ENCODE measurements at regions not wholly inside any gene's neighbourhood (a gene's known extent, or its start where the extent isn't known, plus 50 kb on each side); places are given as distances from the start of the nearest gene placed in this dataset.

GRCh38 chr6:81897793-81898192 lies 145.3 kb upstream of the TENT5A start:
- Histone ChIP-seq H3F3A (ENCODE audit: control insufficient read depth, insufficient read depth) (no peaks in the 10 kb centered on the region), H3K4me3 (ENCODE audit: low read length) (no peak overlapping the region), H3K4me2 (ENCODE audit: low read length) (no peak overlapping the region), H3K9me2 (replicated peaks; ENCODE audit: control insufficient read depth, low read length) (no peaks in the 10 kb centered on the region), H3K36me3 (ENCODE audit: control insufficient read depth, low read length) (no peaks in the 10 kb centered on the region), H3K27me3 (ENCODE audit: control insufficient read depth, low read length) (no peaks in the 10 kb centered on the region), H3K4me1 (ENCODE audit: control insufficient read depth, low read length) (no peaks in the 10 kb centered on the region), H3K9me3 (ENCODE audit: control insufficient read depth, insufficient read depth, low read length) (no peaks in the 10 kb centered on the region), H4K20me1 (ENCODE audit: control insufficient read depth, insufficient read depth, low read depth, low read length) (no peaks in the 10 kb centered on the region), H3K79me2 (ENCODE audit: control insufficient read depth, low read length) (no peaks in the 10 kb centered on the region), H3K27ac (ENCODE audit: low read depth, low read length) (no peak overlapping the region)
- no peak for TF ChIP-seq CTCF (IDR thresholded peaks at IDR 0.05; ENCODE audit: low read depth, low read length, poor library complexity, severe bottlenecking)
- no peak for TF ChIP-seq EZH2phosphoT487 (IDR thresholded peaks at IDR 0.05; ENCODE audit: borderline replicate concordance, low read length)

- no peaks in the 10 kb centered on the region for H3K9me2 ChIP-seq (replicated peaks; ENCODE audit: control insufficient read depth, low read length)
- H3K4me1 ChIP-seq (ENCODE audit: control insufficient read depth, low read length), result no peaks in the 10 kb centered on the region
- H3K9me3 ChIP-seq (ENCODE audit: control insufficient read depth, insufficient read depth, low read length), result no peaks in the 10 kb centered on the region
- no peaks in the 10 kb centered on the region for H3K79me2 ChIP-seq (ENCODE audit: control insufficient read depth, low read length)
- no peaks in the 10 kb centered on the region for H3F3A ChIP-seq (ENCODE audit: control insufficient read depth, insufficient read depth)
- H3K27ac ChIP-seq (ENCODE audit: low read depth, low read length), result no peak overlapping the region
- TF ChIP-seq CTCF (IDR thresholded peaks at IDR 0.05; ENCODE audit: low read depth, low read length, poor library complexity, severe bottlenecking) (no peak), EZH2phosphoT487 (IDR thresholded peaks at IDR 0.05; ENCODE audit: borderline replicate concordance, low read length) (no peak)
- H3K4me3 ChIP-seq (ENCODE audit: low read length), result no peak overlapping the region
- H4K20me1 ChIP-seq (ENCODE audit: control insufficient read depth, insufficient read depth, low read depth, low read length), result no peaks in the 10 kb centered on the region
- H3K27me3 ChIP-seq (ENCODE audit: control insufficient read depth, low read length), result no peaks in the 10 kb centered on the region
- no peak overlapping the region for H3K4me2 ChIP-seq (ENCODE audit: low read length)
- H3K36me3 ChIP-seq (ENCODE audit: control insufficient read depth, low read length), result no peaks in the 10 kb centered on the region
Observed at GRCh38 chr6:81896525-81897503, 144.3 kb upstream of the TENT5A start.

GRCh38 chr6:81895511-81896185 lies 143.2 kb upstream of the TENT5A start:
- H4K20me1 ChIP-seq (ENCODE audit: control insufficient read depth, insufficient read depth, low read depth, low read length), result no peaks in the 10 kb centered on the region
- H3K27me3 ChIP-seq (ENCODE audit: control insufficient read depth, low read length), result no peaks in the 10 kb centered on the region
- TF ChIP-seq CTCF (IDR thresholded peaks at IDR 0.05; ENCODE audit: low read depth, low read length, poor library complexity, severe bottlenecking) (no peak), EZH2phosphoT487 (IDR thresholded peaks at IDR 0.05; ENCODE audit: borderline replicate concordance, low read length) (no peak)
- no peaks in the 10 kb centered on the region for H3K9me3 ChIP-seq (ENCODE audit: control insufficient read depth, insufficient read depth, low read length)
- no peaks in the 10 kb centered on the region for H3F3A ChIP-seq (ENCODE audit: control insufficient read depth, insufficient read depth)
- no peaks in the 10 kb centered on the region for H3K4me1 ChIP-seq (ENCODE audit: control insufficient read depth, low read length)
- no peaks in the 10 kb centered on the region for H3K79me2 ChIP-seq (ENCODE audit: control insufficient read depth, low read length)
- H3K36me3 ChIP-seq (ENCODE audit: control insufficient read depth, low read length), result no peaks in the 10 kb centered on the region
- H3K9me2 ChIP-seq (replicated peaks; ENCODE audit: control insufficient read depth, low read length), result no peaks in the 10 kb centered on the region
- no peak overlapping the region for H3K27ac ChIP-seq (ENCODE audit: low read depth, low read length)
- H3K4me3 ChIP-seq (ENCODE audit: low read length), result no peak overlapping the region
- H3K4me2 ChIP-seq (ENCODE audit: low read length), result no peak overlapping the region

Data from DOHH2 (cell line).